Stimulated activated naive CD8-positive, alpha-beta T cell treated with anti-CD3 and anti-CD28 coated beads, Interleukin-15, amount 100 ng/mL, for 72 hours (primary cell): ENCODE measurements at regions not wholly inside any gene's neighbourhood (a gene's known extent, or its start where the extent isn't known, plus 50 kb on each side); places are given as distances from the start of the nearest gene placed in this dataset.

ENCODE experiments used
- ATAC-seq: fragments of 150-1000 bp; cut with Tn5 transposase; 2 replicates; pipeline ENCODE4 v1.10.0; 2021; ENCODE audit warnings: mild to moderate bottlenecking, moderate library complexity
- DNase-seq, 2 donors: peaks; one replicate each; pipeline ENCODE4 v3.0.0; 2021 to 2022
- H3K27ac Mint-ChIP-seq, 2 donors: one replicate each; pipeline ENCODE4 v1.8.0; 2022; ENCODE audit warnings: mild to moderate bottlenecking in 2 of 2, mixed read lengths in 2 of 2, moderate library complexity in 2 of 2
- H3K27me3 Mint-ChIP-seq: one replicate; pipeline ENCODE4 v1.8.0; 2022; ENCODE audit warnings: mixed read lengths
- H3K4me1 Mint-ChIP-seq: one replicate; pipeline ENCODE4 v1.8.0; 2022; ENCODE audit warnings: mild to moderate bottlenecking, mixed read lengths
- H3K4me3 Mint-ChIP-seq, 2 donors: one replicate each; pipeline ENCODE4 v1.8.0; 2022; ENCODE audit warnings: mild to moderate bottlenecking in 2 of 2, mixed read lengths in 2 of 2, moderate library complexity in 1 of 2
- H3K9me3 Mint-ChIP-seq, 2 donors: one replicate each; pipeline ENCODE4 v1.8.0; 2022; ENCODE audit warnings: mixed read lengths in 2 of 2

- H3K27me3 Mint-ChIP-seq, result peaks cover 8% of the 10 kb centered on the region
- H3K4me3 Mint-ChIP-seq, result no peak overlapping the region
Measured at GRCh38 chr15:92705764-92706163, 50.2 kb upstream of the FAM174B start.

DNA sequence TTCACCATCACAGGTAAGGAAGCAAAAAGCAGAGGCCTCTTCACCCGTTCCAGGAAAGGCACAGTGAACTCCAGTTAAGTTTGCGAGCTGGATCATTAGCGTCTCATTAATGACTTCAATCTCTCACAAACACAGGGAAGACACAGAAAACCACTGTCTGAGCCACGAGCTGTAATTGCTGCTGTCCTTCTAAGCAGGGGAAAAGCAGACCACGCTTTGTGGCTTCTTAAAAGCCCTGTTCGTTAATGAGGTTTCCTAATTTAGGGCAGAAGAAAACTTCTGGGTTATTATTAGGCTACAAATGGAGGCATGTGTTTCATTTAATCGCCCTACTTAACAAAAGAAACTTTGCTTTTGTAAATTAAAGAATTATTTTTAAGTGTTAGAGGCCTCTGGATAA is 50.6 kb upstream of the FAM174B start:
- no peak for ATAC-seq
- no peak overlapping the region for H3K4me3 Mint-ChIP-seq
- no peak for DNase-seq
- H3K9me3 Mint-ChIP-seq, result no peaks in the 10 kb centered on the region
- peaks cover 18% of the 10 kb centered on the region for H3K4me1 Mint-ChIP-seq
- no peak overlapping the region for H3K27ac Mint-ChIP-seq
- H3K27me3 Mint-ChIP-seq, result peaks cover 8% of the 10 kb centered on the region

More at GRCh38 chr15:92705764-92706163, 50.2 kb upstream of the FAM174B start:
- Mint-ChIP-seq H3K4me1 (peaks cover 18% of the 10 kb centered on the region), H3K9me3 (no peaks in the 10 kb centered on the region), H3K27ac (no peak overlapping the region)
- no peak for ATAC-seq
- DNase-seq, result no peak

DNA sequence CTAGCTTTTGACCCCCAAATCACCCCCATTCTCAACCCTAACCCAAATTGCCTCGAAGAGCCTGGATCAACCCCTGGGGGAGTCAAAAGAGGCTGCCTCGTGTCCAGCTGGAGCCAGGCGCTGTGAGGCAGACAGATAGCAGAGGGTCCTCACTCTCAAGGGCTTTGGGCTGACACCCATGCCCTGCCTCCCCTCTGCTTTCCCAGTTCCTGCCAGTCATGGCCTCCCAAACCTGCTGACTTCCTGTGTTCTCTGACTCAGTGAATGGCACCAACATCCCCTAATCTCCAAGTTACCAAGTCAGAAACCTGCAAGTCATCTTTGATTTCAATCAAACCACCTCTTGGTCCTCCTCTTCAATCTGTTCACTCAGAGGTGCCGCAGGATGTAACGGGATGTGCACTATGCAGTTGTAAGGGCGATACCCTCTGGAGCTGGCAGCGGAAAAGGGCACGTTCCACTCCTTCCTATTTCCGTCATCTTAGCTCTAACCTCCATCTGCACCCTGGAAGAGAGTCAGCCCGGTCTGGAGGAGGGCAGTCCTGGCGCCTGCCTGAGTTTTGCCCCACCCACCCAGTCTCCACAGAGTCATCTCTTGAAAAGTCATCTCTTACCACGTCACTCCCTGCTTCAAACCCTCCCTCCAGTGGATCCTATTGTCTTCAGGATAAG is 52.4 kb upstream of the FAM174B start:
- Mint-ChIP-seq H3K4me3 (no peak overlapping the region), H3K9me3 (no peaks in the 10 kb centered on the region), H3K27ac (peak overlapping the region in 1 of 2 donors; percentile 49), H3K4me1 (peaks cover 18% of the 10 kb centered on the region), H3K27me3 (peaks cover 8% of the 10 kb centered on the region)
- ATAC-seq (no peak), DNase-seq (no peak)

DNA sequence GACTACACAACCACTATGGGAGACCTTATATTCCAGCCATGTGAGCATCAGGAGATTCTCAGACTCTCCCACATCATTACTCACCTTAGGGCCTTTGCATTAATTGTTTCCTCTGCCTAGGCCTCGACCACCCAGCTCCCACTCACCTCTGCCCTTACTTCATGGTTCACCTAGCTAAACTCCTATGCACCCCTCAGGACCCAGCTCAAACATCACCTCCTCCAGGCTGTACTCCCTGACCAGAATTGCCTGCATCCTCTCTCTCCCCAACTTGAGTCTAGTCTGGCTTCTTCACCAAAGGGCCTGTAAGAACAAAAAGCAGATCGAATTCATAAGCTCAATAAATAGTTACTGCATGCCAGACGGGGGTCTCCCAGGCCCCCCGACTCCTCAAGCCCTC is 53.1 kb upstream of the FAM174B start:
- Mint-ChIP-seq H3K27ac (no peak overlapping the region), H3K9me3 (no peaks in the 10 kb centered on the region), H3K4me3 (no peak overlapping the region), H3K27me3 (peaks cover 13% of the 10 kb centered on the region), H3K4me1 (peaks cover 18% of the 10 kb centered on the region)
- no peak for ATAC-seq
- DNase-seq, result no peak

- H3K9me3 Mint-ChIP-seq, result no peaks in the 10 kb centered on the region
- H3K4me1 Mint-ChIP-seq, result peaks cover 23% of the 10 kb centered on the region
- ATAC-seq (no peak), DNase-seq (no peak)
- H3K4me3 Mint-ChIP-seq, result no peak overlapping the region
- peak overlapping the region in 1 of 2 donors; percentile 48 for H3K27ac Mint-ChIP-seq
- H3K27me3 Mint-ChIP-seq, result peaks cover 19% of the 10 kb centered on the region
Measured at GRCh38 chr15:92709110-92709790, 53.7 kb upstream of the FAM174B start.

GRCh38 chr15:92711457-92711831 is 55.9 kb upstream of the FAM174B start:
- no peak for ATAC-seq
- no peak for DNase-seq
- Mint-ChIP-seq H3K4me3 (no peak overlapping the region), H3K9me3 (no peaks in the 10 kb centered on the region), H3K4me1 (peaks cover 33% of the 10 kb centered on the region), H3K27ac (no peak overlapping the region), H3K27me3 (peaks cover 22% of the 10 kb centered on the region)

- no peak overlapping the region for H3K27ac Mint-ChIP-seq
- ATAC-seq (peak; percentile 39), DNase-seq (no peak)
- no peaks in the 10 kb centered on the region for H3K9me3 Mint-ChIP-seq
- peak overlapping the region; percentile 60 to 87 for H3K4me3 Mint-ChIP-seq
- H3K27me3 Mint-ChIP-seq, result peaks cover 22% of the 10 kb centered on the region
- H3K4me1 Mint-ChIP-seq, result peaks cover 20% of the 10 kb centered on the region
Measured at GRCh38 chr15:92714077-92714476, 58.5 kb upstream of the FAM174B start.

- Mint-ChIP-seq H3K9me3 (no peaks in the 10 kb centered on the region), H3K4me3 (peak overlapping the region; percentile 60 to 87), H3K27ac (peak overlapping the region; percentile 57 to 63), H3K4me1 (peaks cover 15% of the 10 kb centered on the region), H3K27me3 (peaks cover 22% of the 10 kb centered on the region)
- ATAC-seq (peak; percentile 92), DNase-seq (peak; percentile 78 to 81)
Measured at GRCh38 chr15:92714477-92715401, 59.2 kb upstream of the FAM174B start.

DNA sequence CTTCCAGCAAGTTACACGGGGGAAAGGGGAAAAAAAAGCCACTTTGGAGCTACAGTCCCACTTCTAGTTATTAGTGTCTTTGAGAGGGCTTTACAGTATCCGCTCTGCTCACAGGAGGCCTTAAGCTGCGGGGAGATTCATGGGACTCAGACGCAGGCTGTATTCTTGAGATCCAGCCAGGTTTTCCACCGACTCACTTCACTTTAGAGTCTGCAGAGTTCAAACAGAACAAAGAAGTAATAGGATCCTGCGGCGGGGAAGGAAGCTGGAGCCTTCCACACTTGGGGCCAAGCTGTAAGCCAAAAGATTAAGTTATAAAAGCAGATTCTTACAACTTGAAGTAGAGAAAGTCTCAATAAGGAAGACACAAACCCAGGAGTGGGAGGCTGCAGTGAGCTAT is 60.2 kb upstream of the FAM174B start:
- ATAC-seq (no peak), DNase-seq (no peak)
- no peak overlapping the region for H3K4me3 Mint-ChIP-seq
- peaks cover 22% of the 10 kb centered on the region for H3K27me3 Mint-ChIP-seq
- H3K9me3 Mint-ChIP-seq, result no peaks in the 10 kb centered on the region
- no peak overlapping the region for H3K27ac Mint-ChIP-seq
- peaks cover 15% of the 10 kb centered on the region for H3K4me1 Mint-ChIP-seq

DNA sequence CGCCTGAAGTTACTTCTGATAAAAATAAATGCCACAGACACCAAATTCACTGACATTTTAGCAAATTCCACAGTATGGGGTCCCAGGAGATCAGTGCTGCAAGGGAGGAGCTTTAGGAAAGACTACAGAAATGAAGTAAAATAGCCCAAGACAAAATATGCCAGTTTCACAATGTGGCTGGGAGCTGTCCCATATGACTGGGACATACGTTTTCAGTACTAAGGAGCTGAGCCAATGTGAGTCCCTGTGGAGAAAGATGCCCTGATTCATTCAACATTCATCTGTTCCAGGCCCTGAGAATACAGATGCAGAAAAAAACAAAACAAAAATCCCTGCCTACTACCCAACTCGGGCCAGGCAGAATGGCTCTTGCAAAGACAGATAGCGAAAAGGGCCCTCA is 63.4 kb upstream of the FAM174B start:
- no peak overlapping the region for H3K4me3 Mint-ChIP-seq
- peaks cover 0 to 6% of the 10 kb centered on the region in 2 donors for H3K9me3 Mint-ChIP-seq
- peaks cover 13% of the 10 kb centered on the region for H3K27me3 Mint-ChIP-seq
- no peak overlapping the region for H3K27ac Mint-ChIP-seq
- peaks cover 14% of the 10 kb centered on the region for H3K4me1 Mint-ChIP-seq
- no peak for DNase-seq
- no peak for ATAC-seq

GRCh38 chr15:92724144-92724543 is 68.6 kb upstream of the FAM174B start:
- ATAC-seq (peak; percentile 53), DNase-seq (no peak)
- Mint-ChIP-seq H3K27me3 (no peaks in the 10 kb centered on the region), H3K4me3 (peak overlapping the region in 1 of 2 donors; percentile 19), H3K9me3 (peaks cover 0 to 6% of the 10 kb centered on the region in 2 donors), H3K4me1 (peaks cover 7% of the 10 kb centered on the region), H3K27ac (no peak overlapping the region)

GRCh38 chr15:92725171-92725570 is 69.6 kb upstream of the FAM174B start:
- no peak overlapping the region for H3K27ac Mint-ChIP-seq
- H3K4me1 Mint-ChIP-seq, result peaks cover 7% of the 10 kb centered on the region
- H3K4me3 Mint-ChIP-seq, result no peak overlapping the region
- DNase-seq (no peak), ATAC-seq (no peak)
- H3K9me3 Mint-ChIP-seq, result peaks cover 0 to 6% of the 10 kb centered on the region in 2 donors
- H3K27me3 Mint-ChIP-seq, result no peaks in the 10 kb centered on the region

DNA sequence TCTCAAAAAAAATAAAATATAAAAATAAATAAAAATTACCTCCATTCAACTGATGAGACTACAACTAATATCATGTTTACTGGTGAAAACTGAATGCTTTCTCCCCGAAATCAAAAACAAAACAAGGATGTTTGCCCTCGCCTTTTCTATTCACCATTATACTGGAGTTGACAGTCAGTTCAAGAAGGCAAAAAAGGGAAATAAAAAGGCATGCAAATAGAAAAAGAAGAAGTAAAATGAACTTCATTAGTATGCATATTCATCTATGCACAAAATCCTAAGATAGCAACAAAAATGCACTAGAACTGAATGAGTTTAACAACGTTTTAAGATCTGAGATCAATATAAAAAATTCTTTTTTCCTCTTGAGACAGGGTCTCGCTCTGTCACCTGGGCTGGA is 72.7 kb upstream of the FAM174B start:
- no peak for ATAC-seq
- DNase-seq, result no peak
- H3K9me3 Mint-ChIP-seq, result no peaks in the 10 kb centered on the region
- H3K27me3 Mint-ChIP-seq, result no peaks in the 10 kb centered on the region
- no peak overlapping the region for H3K4me3 Mint-ChIP-seq
- peaks cover 7% of the 10 kb centered on the region for H3K4me1 Mint-ChIP-seq
- no peak overlapping the region for H3K27ac Mint-ChIP-seq

GRCh38 chr15:92733090-92733933 is 77.7 kb upstream of the FAM174B start:
- Mint-ChIP-seq H3K27ac (peak overlapping the region; percentile 67 to 96), H3K9me3 (no peaks in the 10 kb centered on the region)
- no peak for ATAC-seq

More at GRCh38 chr15:92733090-92733933, 77.7 kb upstream of the FAM174B start:
- Mint-ChIP-seq H3K4me1 (peaks cover 15% of the 10 kb centered on the region), H3K27me3 (no peaks in the 10 kb centered on the region), H3K4me3 (peak overlapping the region; percentile 89 to 91)
- DNase-seq, result no peak
